GM11168 (cell line): ENCODE measurements at regions not wholly inside any gene's neighbourhood (a gene's known extent, or its start where the extent isn't known, plus 50 kb on each side); places are given as distances from the start of the nearest gene placed in this dataset.

Experiments used
- in situ Hi-C: fragments of 300-500 bp; cut with MboI; formaldehyde crosslinking; loops from one replicate; pipeline ENCODE4 v1.12.0; 2022; ENCODE audit warnings: low sequenced_read_pairs; ENCODE audit not compliant: unreplicated experiment

DNA sequence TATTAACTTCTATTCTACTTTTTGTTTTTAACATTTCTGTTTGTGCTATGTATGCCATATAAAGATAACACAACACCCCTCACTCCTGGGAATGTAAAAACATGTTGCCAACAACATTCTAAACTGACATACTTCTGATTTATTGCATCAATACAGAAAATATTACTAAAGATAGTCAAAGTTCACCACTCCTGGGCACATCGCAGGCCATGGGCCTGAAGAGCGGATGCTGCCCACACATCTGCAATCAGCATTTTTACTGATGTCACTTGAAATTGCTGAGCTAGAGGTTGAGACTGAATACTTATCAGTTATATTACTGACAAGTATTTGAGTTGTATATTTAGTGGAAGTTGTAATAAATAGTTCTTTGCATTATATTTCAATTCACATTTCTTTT lies 711.9 kb upstream of the EPHA7 start:
- in situ Hi-C loops: no loop called here

DNA sequence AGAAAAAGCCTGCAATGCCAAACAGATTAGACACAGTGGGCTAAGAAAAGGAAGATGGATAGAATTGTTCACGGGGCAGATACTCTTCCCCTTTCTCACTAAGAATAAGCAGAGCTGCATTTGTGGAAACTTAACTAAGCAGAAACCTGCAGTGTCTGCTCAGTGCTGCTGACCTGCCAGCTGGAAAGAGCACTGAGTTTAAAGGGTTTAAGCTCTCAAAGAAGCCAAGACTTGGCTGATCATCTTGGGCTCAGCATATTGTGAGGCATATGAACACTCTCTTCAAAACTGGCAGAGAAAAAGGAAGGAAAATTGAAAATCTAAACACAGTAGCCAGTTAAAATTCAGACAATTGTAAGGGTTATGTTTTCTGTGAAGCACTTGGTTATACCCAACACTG lies 711.1 kb upstream of the EPHA7 start:
- in situ Hi-C loops: no loop called here

DNA sequence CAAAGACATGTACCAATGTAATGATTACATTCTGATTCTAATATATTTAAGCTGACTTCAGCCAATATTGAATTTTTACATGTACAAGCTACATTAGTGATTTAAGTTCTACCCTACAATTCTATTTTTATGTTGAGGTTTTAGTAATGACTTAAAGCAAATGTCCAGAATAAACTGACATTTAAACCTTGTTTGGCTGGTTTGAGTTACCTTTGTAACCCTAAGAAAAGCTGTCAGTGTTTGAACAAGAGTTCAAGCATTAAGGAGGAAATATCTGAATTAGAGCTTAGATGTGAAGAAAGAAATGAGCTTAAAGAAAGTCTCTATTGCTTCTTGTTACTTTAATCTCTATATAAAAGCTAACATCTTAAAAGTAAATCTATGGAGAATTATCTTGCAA lies 710.6 kb upstream of the EPHA7 start:
- in situ Hi-C loops: no loop called here

DNA sequence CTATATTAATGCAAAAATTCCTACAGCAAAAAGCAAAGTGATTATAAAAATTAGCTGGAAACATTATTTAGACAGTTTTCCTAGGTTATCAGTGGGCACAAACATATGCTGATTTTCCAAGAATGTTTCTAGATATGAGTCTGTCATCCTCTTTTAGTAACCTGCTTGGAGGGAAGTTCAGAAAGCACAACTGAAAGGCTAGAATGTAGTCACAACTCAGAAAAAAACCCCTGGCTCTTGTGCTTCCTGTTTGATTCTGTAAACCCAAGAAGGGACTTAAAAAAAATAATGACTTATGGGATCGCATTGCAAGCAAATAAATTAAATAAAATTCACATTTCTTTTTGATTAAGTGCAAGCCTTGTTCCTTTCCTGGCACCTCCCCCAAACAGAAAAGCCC lies 708.4 kb upstream of the EPHA7 start:
- in situ Hi-C loops: no loop called here

DNA sequence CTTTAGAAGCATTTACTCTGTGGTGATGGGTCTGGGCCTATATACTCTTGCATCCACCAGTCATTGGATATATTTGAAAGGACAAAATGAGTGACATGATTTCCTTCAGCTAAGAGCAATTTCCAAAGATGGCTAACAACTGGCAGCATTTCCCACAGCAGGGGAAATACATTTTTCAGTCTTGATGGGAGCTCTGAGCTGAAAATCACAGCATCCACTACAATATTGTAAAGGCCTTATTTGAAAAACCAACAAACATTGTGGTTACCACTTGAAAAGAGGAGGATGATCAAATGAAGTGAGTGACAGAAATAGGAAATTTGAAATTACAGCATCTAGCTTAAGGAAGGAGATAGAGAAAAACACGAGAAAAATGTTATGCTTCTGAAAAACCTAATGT lies 705.0 kb upstream of the EPHA7 start:
- in situ Hi-C loops: no loop called here

DNA sequence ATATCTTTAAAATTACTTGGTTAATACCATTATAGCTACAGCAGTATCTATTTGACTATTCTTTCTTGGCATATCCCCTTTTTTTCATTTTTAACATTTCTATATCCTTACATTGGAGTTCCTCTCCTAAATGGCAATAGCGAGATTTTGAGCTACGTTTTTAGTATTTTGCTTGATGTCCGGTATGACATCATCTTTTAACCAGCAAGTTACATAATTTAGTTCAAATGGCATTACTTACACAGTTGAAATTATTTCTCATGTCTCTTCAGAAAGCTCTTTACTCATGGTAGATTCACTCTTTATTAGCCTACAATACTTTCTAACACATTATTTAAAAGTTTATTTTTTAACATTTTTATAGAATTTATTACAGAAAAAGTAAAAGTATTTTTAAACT lies 701.7 kb upstream of the EPHA7 start:
- in situ Hi-C loops: no loop called here

DNA sequence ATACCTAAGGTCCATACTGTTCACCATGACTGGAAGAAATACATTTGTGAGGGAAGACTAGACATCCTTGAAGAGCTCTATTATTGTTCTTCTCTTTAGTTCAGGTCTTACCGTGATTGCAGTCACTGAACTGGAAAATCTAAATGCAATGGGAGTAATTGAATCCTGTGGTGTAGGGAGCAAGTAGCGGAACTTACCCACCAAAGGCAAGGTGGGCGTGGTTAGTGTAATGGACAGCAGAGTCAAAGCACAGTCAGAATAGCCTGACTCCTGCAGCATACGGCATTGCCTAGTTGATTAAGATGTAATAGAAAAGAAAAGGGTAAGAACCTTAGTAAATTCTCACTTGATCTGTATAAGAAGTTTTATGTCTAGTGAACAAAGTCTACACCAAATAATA lies 679.7 kb upstream of the EPHA7 start:
- in situ Hi-C loops: no loop called here

DNA sequence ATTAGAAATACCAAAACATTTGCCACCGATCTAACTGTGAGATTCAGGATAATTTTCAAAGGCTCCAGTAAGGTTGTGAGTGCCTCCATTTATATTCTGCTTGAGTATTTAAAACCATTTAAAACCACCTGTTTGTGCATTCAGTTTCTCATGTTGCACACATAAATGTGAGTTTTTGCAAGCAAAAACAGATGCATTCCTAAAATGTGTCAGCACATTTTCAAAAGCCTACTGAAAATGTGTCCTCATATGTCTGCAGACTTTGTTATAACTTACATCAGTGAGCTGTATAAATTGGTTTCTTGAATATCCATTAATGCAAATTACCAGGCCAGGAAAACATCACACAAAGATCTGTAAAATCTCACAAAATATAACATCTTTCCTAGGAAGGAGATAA lies 676.6 kb upstream of the EPHA7 start:
- in situ Hi-C loops: no loop called here

DNA sequence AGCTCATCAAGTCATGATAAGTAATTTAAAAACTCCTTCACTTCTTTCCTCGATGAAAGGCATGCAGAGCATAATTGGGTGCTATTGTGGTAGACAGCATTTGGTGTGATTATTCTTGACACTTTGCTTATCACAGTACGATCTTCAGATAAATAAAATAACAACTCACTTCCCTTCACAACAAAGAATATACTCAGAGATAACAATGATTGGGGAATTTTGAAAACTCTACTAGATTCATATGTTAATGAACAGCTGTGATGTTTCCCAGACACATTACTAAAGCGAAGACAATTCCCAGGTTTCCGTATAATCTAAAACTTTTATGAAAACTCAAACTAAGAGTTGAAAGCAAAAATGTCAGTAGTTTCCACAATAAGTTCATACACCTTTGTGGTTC lies 670.6 kb upstream of the EPHA7 start:
- in situ Hi-C loops: no loop called here

DNA sequence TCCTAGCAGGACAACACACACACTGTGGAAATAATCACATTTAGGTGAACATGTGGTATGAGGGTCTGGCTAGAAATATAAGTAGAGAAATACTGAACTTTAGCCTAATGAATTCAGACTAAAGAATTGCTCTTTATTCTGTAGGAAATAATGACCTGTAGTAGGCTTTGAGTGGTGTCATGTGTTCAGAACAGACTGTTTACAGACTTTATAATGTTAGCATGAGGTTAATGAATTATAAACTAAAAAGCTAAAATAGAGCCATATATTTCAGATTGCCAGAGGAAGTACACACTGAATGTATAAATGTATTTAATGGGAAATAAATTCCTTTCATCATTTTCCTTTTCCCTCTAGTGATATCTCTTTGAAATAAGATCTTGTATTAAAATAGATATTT lies 669.5 kb upstream of the EPHA7 start:
- in situ Hi-C loops: no loop called here

DNA sequence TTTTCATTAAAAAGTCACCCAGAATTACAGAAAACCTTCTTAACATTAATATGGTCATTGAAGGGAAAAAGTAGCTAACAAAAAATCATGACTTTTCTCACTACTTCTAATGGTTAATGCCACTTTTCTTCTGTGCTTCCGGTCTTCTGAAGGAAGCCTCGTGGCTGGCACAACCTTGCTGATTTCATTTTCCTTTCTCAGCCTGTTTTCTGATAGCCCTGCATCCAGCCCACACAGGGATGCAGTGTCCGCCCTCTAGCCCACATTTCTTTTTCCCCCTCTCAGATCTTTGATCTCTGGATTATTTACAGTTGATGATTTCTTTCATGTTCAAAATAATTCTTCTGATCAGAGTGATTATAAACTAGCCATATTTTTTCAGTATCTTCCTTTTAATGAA lies 655.4 kb upstream of the EPHA7 start:
- in situ Hi-C loops: no loop called here

DNA sequence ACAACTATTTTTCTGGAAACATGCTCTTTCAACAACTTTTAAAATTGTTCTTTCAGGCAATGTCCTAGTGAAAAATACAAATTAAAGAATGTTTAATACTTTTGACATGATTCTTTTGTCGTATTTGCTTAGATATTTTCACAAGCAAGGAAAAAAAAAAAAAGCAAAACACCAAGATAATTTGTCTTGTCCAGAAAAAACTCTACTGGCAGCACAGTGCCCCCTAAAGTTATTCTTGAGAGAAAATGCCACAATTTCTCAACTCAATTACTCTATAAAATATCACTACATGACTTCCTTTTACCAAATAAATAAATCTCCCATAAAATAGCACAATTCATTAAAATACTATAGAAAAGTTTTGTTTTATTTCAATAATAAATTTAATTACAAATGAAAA lies 652.5 kb upstream of the EPHA7 start:
- in situ Hi-C loops: no loop called here

DNA sequence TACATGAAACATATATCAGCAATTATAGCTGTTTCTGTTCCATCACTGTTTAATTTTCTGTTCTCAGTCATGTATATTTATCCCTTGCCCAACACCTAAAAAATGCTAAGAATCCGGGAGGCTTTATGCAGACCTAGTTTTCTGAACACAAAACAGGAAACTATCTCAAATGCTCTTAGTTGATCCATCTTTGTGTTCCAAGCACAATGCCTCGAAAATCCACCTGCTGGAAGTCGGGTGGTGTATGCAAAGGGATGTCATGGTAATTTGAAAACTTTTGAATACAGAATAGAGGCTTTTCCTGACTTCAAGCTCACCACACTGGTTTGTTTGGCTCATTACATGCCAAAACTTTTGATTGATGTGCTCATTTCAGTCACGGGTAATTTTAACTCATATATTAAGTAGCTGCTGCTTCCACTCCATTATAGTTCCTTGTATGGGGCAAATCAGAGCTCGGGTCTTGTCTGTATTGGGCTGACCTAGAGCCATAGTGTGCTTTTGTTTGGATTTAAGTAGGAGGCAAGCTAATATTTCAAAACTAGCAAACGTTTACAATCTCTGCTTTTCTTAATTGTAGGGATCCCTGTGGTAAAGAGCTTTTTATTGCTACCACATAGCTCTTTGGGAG lies 646.5 kb upstream of the EPHA7 start:
- in situ Hi-C loops: no loop called here

DNA sequence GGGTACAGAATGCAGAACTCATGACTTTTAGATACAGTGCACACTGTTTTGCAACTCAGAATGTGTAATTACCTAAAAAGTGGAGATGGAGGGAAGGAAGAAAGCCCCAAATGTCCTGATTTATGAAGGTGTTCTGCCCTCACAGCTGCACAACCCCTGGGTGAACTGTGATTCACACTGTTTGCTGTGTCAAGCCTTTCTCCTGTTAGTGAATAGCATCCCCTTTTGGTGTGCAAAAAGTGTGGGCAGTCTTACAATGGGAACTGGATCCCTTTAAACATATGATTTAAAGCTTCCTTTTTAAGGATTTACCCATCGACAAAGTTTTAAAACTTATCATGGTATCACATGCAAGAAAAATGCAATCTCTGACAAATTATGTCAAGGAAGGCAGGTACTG lies 633.4 kb upstream of the EPHA7 start:
- in situ Hi-C loops: no loop called here

DNA sequence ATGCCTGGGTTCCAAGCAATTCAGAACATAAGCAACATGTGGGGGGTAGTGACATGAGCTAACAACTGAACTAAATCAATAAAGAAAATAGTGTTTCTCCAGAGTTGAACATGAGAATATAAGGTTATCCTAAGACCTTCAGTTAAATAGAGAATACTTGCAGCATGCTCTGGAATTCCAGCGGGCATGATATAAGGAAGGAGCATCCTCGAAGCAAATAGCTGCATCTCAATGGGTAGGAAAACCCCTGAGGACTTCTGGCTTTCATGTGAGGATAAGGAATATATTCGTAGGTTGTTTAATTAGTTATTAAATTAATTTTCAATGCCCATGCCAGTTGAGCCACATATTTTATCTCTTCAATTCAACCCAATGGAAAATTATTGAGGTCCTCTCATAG lies 631.2 kb upstream of the EPHA7 start:
- in situ Hi-C loops: no loop called here

DNA sequence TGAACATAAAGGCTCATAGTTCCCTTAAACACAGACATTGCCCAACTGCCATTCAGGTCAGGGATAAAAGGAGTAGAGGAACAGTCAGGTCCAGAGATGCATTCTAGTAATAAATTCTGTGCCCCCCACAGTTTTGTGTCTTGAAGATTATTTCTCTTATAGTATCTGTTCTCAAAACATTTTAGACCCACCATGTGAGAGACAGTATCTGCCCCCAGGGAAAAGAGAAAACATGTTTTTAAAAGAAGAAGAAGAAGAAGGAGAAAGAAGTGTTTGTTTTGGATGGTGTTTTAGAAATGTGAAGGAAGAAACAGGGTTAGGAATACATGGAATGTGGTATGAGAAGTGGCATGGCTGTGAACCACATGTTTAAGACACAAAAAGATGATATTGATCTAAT lies 629.6 kb upstream of the EPHA7 start:
- in situ Hi-C loops: no loop called here

DNA sequence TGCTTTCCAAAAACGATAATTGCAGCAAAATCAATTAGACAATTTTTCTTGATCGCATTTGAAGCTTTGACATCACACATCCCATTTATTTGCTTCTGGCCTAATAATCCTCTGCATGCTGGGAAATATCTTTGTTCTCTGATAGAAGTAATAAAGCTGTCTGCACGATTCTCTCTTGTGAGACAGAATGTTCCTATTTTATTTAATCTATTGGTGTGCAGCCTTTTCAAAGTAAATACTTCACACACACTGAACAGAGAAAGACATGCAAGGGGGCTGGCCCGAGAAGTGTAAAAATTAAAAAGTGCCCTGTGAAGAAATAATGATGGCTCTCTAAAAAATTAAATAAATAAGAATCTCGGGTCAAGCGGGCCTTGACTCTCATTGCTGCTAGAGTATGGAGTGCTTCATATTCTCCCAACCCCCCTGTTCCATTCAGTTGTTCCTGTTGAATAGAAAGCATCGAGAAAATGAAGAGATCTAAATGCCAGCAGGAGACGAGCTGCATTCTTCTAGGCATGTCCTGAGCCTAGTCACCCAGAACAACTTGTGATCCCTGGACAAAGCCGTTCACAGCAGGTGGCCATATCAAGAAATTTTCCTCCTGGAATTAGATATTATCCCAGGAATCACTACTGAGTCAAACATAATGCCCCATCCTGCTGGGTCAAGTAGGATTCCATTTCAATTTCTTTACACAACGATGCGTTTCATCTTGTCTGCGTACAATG lies 625.9 kb upstream of the EPHA7 start:
- in situ Hi-C loops: no loop called here

DNA sequence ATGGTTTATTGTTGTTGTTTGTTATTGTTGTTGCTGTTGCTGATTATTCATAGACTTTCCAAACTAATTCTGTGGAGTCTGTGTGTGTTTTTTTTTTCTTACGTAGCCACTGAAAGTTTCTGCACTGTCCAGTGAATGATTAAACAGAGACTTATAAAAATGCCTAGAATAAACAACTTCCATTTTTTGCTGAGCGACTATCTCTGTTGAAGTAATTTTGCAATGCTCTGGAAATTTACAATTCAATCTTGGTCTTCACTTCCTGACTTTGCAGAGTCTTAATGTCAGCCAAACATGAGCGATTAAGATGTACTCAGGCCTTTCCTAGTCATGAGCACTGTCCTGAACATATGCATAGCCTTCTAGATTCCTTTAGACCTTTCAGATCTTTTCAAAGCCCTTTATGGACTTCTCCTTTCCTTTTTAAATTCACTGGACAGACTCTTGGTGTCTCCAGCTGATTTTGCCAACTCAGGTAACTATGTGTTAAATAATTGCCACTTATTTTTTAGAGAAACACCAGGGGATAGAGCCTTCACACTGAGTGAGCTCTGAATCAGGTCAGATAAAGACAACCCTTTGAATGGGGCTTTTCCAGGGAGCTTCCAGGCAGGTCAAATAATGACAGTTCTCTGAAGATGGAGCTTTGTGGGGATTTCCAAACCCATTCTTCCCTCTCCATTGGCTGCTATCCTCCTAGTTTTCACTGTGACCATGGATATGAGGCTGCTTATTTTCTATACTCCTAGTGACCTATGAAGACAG lies 622.8 kb upstream of the EPHA7 start:
- in situ Hi-C loops: no loop called here

DNA sequence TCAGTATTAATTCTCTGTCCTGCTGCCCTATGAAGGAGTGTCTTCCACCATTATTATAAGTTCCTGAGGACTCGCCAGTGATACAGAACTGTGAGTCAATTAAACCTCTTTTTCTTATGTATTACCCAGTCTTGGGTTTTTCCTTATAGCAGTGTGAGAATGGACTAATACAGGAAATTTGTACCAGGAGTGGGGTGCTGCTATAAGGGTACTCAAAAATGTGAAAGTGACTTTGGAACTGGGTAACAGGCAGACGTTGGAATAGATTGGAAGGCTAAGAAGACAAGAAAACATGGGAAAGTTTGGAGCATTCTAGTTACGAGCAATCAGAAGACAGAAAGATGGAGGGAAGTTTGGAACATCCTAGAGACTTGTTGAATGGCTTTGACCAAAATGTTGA lies 616.7 kb upstream of the EPHA7 start:
- in situ Hi-C loops: no loop called here

DNA sequence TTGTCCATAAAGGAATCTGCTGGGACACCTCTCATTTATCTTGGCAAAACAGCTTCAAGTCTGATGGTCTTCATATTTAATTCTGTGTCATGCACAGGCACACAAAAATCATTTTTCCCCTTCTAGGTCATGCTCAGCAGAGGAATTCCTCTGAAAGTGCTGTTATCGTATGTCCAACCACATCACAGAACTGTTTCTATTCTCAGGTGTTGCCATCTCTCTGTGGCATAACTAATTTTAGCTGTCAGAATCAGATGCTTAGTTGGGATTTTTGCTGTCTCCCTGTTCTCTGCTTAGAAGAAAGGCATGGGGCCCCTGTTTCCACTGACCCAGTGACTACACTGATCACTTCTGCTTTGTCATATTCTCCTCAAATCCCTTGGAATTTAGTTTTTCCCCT lies 608.0 kb upstream of the EPHA7 start:
- in situ Hi-C loops: no loop called here

DNA sequence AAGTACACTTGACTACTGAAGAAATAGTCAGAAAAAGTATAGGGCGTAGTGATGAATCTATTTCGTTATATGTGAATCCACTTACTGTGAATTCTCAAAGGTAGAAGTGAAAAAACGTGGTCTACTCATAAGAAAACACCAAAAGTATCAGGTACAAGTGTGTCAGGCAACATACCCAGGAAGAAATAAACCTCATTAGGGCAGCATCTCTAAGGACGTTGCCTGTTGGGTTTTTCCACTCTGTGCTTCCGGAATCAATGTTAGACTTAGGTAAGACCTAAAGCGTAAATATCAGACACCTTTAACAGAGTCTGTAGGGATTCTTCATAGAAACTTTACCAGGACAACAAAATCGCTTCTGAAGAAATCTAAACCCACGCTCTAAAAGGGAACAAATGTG lies 607.2 kb upstream of the EPHA7 start:
- in situ Hi-C loops: no loop called here

DNA sequence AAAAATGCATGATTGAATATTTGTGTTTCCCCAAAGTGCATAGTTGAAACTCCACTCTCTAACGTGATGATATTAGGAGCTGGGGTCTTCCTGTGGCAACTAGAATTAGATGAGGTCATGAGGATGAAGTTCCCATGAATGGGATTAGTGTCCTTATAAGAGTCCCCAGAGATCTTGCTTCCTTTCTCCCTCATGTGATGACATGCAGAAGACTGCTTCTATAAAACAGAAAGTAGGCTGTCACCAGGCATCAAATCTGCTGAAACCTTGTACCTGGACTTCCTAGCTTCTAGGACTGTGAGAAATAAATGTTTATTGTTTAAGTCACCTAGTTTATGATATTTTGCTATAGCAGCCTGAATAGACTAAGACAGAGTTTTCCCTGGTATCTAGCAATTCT lies 586.5 kb upstream of the EPHA7 start:
- in situ Hi-C loops: no loop called here
